Posterior cingulate gyrus (tissue), 11 donors: ENCODE measurements at regions not wholly inside any gene's neighbourhood (a gene's known extent, or its start where the extent isn't known, plus 50 kb on each side); places are given as distances from the start of the nearest gene placed in this dataset.

Source experiments
- DNase-seq, 10 donors: peaks; one replicate each; pipeline versions ENCODE4 v3.0.0 to v3.0.0-alpha.2; 2020 to 2021; ENCODE audit warnings: mixed read lengths in 3 of 10
- intact Hi-C: fragments of 100-400 bp; cut with DNase I; formaldehyde crosslinking; loops from one replicate; pipeline ENCODE4 v1.15.1; 2023

- intact Hi-C loops = no loop called here
- DNase-seq = no peak
Observed at GRCh38 chr3:111244760-111245159, 173.1 kb downstream of the NECTIN3 start.

- no peak for DNase-seq
- intact Hi-C loops = no loop called here
Observed at GRCh38 chr3:111246967-111247760, 175.5 kb downstream of the NECTIN3 start.

DNA sequence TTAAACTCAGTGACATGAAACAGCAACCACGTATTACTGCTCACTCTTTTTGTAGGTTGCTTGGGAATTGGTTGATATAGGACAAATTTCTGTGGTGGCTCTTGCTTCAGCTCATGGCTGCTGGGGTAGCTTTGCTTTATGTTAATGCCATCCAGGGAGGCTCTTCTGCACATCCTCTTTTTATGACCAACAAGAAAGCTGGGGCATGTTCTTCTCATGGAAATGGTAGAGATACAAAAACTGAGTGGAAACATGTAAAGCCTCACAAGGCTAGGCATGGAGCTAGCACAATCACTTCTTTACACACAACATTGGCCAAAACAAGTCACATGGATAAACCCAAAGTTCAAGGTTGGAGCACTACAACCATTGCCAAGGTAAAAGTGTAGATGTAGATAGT is 176.8 kb downstream of the NECTIN3 start:
- DNase-seq = no peak
- intact Hi-C loops = no loop called here

GRCh38 chr3:111249421-111249820 is 177.8 kb downstream of the NECTIN3 start:
- intact Hi-C loops = no loop called here
- DNase-seq = no peak

DNA sequence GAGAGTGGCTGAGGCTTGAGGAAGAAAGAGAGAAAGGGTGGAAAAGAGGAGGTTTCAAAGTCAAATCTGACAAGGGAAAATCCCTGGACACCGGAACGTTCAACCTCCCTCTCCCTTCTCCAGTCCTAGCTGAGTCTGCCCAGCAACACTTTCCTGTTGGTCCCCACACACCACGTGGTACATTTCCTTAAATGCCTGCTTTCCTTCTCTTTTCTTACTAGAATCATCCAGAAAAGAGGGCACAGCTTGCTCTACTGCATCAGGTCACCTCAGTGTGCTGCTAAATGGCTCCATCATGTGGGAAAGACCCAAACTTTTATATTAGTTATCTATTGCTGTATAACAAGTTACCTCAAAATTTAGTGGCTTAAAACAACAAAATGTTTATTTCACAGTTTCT is 181.2 kb downstream of the NECTIN3 start:
- DNase-seq = peak in 4 of 10 donors; percentile 8 to 81 (median 20)
- intact Hi-C loops = no loop called here

DNA sequence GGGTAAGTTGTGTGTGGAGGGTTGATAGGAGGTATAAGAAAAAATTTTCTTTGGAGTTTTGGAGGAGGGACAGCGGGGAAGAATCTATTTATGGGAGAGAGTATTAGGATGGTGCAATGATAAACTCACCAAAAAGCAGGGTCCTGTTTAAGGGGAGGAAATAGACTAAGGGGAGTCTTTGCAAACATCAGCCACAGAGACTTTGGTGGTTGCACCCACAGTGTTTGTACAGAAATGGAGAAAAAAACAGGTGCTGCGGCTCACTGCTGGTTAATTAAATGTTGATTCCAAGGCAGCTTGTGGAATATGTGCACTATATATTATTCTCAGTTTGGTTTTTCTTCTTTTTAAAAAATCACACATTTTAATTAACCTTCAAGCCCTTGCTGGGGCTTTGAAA is 182.1 kb downstream of the NECTIN3 start:
- intact Hi-C loops = no loop called here
- no peak for DNase-seq

DNA sequence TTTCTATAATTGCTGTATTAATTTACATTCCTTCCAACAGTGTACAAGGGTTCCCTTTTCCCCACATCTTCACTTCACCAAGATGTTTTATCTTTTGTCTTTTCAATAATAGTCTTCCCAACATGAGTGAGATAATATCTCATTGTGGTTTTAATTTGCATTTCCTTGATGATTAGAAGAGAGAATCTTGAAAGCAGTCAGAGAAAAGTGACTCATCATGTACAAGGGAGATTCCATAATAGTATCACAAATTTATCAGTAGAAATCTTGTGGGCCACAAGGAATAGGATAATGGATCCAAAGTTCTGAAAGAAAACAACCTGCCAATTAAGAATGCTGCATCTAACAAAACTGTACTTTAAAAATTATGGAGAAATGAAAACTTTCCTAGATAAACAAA is 189.3 kb downstream of the NECTIN3 start:
- intact Hi-C loops = no loop called here

GRCh38 chr3:111269777-111270176 is 198.2 kb downstream of the NECTIN3 start:
- intact Hi-C loops = no loop called here
- no peak for DNase-seq

More for the DNA sequence above, 189.3 kb downstream of the NECTIN3 start:
- DNase-seq = no peak

- DNase-seq = no peak
- intact Hi-C loops = no loop called here
Observed at GRCh38 chr3:111277226-111277625, 205.6 kb downstream of the NECTIN3 start.

DNA sequence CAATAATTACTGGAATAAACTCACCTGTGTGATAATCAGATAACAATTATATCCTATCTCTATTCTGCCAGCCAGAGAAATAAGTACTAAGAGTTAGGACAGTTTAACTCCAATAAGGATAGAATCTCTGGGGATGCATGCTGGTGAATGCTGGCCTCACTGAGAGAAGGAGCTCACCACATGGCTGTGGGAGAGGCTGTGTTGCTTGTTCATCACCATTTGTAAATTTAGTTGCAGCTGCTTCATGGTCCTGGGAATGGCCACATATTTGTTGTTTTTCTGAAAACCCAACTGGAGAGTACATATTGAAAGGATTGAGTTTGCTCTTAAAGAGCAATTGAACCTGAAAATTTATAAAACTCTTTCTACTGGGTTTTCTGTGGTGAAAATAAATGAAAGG is 207.3 kb downstream of the NECTIN3 start:
- intact Hi-C loops = no loop called here
- DNase-seq = no peak

DNA sequence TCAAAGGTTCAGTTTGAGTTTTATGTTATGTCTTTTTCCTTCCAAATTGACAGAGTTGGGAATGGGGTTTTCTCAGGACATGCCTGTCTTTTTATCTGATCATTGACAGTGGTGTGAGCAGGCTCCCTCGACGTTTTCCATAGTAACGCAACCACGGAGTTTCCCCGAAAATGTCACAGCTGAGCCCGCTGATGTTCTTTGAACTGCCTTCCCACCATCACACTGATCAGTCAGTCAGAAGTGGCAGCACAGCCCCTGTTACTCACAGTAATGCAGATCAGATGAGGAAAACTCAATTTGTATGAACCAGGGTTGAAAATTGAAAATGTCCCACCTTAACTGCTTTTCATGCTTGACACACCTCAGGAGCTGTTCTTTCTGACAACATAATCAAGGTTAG is 210.4 kb downstream of the NECTIN3 start:
- DNase-seq = no peak
- intact Hi-C loops = no loop called here

DNA sequence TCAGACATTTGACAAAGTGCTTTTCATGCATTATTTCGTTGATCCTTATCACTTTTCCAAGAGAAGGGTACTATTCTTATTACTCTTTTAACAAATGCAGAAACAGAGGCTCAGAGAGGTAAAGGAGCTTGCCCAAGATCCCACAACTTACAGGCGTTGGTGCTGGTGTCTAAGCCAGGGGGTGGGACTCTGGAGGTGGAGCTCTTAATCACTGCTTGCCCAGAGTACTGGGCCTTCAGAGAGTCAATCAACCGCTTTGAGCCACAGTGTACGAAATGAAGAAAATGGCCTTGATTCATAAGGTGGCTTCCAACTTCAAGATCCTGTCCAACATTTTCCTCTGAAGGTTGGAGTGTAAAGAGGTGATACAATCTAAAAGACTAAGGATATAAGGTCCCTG is 211.5 kb downstream of the NECTIN3 start:
- DNase-seq = no peak
- intact Hi-C loops = no loop called here

- intact Hi-C loops = no loop called here
- DNase-seq = no peak
Observed at GRCh38 chr3:111284503-111285183, 213.0 kb downstream of the NECTIN3 start.

DNA sequence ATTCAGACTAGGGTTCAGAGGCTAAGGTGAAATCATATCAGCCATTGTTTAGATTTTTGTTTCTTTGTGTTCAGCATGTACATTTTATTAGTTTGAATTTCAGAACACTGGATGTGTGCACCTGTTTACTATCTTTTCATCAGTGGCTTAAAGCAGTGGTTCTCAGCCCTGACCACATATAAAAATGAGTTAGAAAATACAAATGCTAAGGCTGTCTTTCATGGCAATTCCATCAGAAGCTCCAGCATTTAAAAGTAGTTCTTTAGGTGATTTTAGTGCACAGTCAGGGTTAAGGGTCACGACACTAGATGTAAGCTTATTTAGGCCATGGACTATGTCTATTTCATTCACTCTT is 213.5 kb downstream of the NECTIN3 start:
- intact Hi-C loops = no loop called here
- DNase-seq = no peak

- DNase-seq = peak in 4 of 10 donors; percentile 9 to 76 (median 46)
- intact Hi-C loops = no loop called here
Observed at GRCh38 chr3:111285694-111286093, 214.1 kb downstream of the NECTIN3 start.

- DNase-seq = no peak
- intact Hi-C loops = no loop called here
Observed at GRCh38 chr3:111286746-111287145, 215.1 kb downstream of the NECTIN3 start.

GRCh38 chr3:111292117-111292516 is 220.5 kb downstream of the NECTIN3 start:
- DNase-seq = no peak
- intact Hi-C loops = no loop called here

DNA sequence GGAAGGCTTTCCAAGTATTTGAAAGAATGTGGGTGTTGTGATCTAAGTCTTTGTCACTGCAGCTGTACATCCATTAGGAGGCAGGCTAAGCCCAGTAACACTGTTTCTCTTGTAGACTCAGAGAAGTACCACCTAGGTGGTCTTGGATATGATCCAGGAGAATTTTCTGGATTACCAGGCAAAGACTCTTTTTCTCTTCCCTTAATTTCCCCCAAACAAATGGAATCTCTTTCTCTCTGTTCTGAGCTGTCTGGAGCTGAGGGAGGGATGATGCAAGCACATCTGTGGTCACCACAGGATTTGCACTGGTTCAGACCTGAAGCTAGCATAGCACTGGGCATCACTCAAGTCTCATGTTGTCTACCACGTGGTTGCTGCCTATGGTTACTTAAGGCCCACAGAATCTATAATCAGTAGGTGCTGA is 227.6 kb downstream of the NECTIN3 start:
- intact Hi-C loops = no loop called here
- no peak for DNase-seq

DNA sequence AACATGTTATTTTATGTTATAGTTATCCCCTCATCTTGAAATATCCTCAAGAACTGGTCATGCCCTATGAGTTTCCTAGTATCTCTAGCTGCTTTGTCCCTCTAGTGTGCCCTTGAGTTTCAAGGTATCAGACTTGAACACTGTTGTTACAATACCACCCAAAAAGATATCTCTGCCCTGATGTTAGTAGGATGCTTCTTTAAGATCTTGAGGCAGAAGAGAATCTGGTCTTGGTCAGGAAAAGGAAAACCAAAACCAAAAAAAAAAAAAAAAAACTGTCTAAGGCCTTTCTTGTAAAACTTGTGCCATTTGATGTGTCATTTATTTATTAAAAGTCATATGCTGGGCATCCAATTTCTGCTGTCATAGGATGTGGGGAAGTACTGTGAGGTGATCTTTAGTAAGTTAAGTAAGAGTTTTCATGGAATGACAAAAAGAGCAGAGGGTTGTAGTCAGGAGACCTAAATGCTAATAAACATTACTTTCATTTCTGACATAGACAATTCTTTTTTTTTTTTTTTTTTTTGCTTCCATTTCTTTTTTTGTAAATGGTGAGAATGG is 229.7 kb downstream of the NECTIN3 start:
- no peak for DNase-seq

GRCh38 chr3:111302063-111302462 is 230.4 kb downstream of the NECTIN3 start:
- intact Hi-C loops = no loop called here
- no peak for DNase-seq

More for the DNA sequence above, 229.7 kb downstream of the NECTIN3 start:
- intact Hi-C loops = no loop called here

DNA sequence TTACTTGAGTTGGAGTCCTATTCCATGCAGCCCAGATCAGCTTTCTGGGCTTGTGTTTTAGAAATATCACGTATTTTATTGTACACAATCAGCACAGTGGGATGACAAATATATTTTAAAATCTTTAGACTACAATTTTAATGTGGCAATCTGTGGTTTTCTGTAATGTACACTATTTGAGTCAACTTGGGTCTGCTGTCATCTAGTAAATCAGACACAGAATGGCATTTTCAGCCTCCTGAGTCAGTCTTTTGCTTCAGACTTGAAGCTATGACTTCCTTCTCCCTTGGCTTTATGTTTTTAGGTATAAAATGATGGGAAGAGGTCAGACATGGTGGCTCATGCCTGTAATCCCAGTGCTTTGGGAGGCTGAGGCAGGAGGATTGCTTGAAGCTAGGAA is 232.1 kb downstream of the NECTIN3 start:
- no peak for DNase-seq
- intact Hi-C loops = no loop called here

GRCh38 chr3:111307676-111308075 is 234.3 kb upstream of the CD96 start:
- intact Hi-C loops = no loop called here

More at GRCh38 chr3:111307676-111308075, 234.3 kb upstream of the CD96 start:
- DNase-seq = no peak
